Suppressor macrophage treated with lipopolysaccharide for 4 hours (primary cell): ENCODE measurements at regions not wholly inside any gene's neighbourhood (a gene's known extent, or its start where the extent isn't known, plus 50 kb on each side); places are given as distances from the start of the nearest gene placed in this dataset.

Source experiments
- DNase-seq: peaks from one replicate; pipeline ENCODE4 v3.0.0-alpha.2; 2020

DNA sequence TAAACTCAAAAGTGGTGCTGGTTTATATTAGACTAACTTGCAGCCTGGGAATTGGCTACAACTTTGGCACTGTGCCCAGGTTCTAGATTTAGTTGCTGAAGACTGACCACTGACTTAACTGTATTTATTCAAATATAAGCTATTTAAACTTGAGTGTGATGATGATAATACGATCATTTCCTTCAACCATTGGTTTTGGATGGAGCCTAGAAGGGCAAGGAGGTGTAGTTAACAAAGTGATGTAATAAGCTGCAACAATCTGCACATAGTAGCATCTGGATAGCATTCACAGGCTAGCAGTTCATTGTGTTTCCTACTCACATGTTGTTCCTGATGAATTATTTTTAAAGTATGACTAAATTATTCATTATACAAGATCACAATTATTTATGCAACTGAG, 55.2 kb upstream of the DACH1 start:
- no peak for DNase-seq
